Femur (tissue), 1 donor: ENCODE measurements at regions not wholly inside any gene's neighbourhood (a gene's known extent, or its start where the extent isn't known, plus 50 kb on each side); places are given as distances from the start of the nearest gene placed in this dataset.
"Not testable (repeated sequence)": the region's sequence is repeated elsewhere in the genome, so short reads cannot be mapped to it uniquely, and the experiment has no call there.

ENCODE experiments used
- DNase-seq: peaks from one replicate; pipeline ENCODE4 v3.0.0-alpha.2; 2017

DNA sequence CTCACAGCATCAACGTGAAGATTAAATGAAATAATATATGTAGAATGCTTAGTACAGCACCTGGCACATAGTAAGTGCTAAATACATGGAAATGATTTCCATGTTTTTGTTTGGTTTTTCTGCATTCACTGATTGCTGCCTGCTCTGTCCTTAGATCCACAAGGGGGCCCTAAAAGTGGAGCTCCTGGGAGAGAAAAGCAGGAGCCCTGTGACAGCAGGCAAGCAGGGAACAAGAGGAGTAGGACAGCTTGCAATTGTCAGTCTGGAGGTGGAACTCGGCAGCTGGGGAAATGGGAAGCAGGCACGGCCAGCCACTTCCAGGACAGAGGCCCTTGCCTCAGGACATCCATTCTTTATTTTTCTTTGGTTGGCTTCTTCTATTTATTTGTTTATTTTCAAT, 292.9 kb downstream of the BMP4 start:
- no peak for DNase-seq

DNA sequence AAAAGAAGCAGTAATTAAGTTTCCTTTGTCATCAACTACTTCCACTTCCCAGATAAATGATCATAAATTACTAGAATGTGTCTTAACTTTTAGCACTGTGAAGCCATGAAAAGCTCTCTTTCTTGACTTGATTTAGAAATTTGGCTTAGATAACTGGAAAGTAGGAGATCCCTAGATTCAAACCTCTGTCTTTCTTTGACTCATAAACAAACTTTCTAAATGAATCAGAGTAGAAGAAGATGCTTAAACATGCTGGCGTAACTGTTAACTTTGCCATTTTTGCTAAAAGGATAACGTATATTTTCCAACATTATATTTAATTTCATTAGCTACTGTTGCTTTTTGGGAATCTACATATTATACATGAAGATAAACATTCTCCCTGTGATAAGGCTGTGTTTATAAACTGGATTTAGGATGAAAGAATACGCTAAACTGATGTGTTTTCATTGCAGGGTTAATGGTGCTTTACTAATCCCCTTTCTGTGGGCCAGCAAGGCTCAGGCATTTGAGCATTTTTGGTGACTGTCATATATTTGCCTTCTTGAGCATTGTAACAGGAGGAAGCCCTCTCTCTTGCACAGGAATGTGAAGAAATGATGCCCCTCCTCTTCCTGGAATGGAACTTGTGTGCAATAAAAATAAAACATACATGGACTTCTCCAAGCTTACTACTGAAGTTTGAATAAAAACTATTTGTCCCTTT, 301.4 kb downstream of the BMP4 start:
- DNase-seq: no peak

DNA sequence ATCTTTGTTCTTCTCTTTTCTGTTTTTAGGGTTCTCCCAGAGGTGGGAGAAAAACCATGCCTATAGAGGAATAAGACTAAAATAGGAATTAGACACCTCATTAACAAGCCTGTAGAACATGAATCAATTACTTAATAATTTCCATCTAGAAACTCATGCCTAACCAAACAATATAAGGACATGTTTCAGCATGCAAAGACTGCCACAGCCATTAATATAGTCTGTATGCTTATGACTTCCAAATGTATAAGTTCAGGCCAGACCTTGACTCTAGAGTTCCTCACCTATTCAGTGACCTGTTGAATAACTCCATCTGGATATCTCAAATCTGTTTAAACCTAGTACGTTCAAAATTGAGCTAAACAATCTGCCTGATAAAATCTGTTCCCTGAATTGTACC, 304.6 kb downstream of the BMP4 start:
- no peak for DNase-seq

DNA sequence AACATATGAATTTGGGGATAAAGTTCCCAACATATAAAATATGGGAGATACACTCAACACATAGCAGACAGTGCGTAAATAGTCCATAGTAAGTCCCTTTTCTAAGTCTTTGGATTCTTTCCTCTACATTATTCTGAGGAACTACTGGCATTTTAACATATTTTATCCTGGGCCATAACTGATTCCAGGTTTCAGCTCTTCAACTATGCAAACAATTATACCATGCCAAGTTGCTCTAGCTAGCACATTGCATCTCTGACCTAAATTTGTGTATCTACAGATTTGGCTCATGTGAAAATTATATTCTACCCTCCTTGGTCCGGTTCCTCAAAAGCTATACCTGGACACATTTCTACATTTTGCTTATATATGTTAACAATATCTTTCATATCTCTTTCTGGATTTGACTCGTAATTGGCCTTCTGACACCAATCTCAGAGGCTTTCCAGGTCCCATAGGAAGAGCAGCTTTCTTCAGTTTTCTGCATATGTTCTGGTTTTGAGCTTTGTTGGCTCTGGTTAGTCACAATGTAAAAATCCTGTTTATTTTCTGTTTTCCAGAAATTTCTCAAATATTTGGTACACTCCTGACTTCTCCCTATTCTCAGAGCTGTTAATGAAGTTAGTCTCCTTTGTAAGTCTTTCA, 305.4 kb downstream of the BMP4 start:
- DNase-seq: no peak

GRCh38 chr14:53646925-53647324, 309.7 kb downstream of the BMP4 start:
- no peak for DNase-seq

GRCh38 chr14:53640695-53641094, 315.9 kb downstream of the BMP4 start:
- no peak for DNase-seq

DNA sequence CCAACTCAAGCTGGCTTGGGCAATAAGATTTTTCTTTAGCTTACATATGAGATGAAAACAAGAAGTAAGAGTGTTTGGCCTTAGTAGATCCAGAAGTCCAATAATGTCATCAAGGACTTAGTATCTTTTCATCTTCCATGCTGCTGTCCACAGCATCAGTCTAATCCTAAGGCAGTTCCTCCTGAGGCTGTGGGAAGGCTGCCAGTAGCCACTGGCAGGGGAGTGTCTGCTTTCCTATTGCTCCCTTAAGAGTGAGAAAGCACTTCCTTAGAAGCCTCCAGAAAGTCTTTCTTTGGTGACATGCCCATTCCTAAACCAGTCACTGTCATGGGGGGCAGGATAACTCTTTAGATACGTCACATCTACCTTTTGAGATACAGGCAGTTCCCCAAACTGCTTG, 317.7 kb downstream of the BMP4 start:
- no peak for DNase-seq

GRCh38 chr14:53634793-53635192, 321.8 kb downstream of the BMP4 start:
- no peak for DNase-seq

- peak; percentile 39 for DNase-seq
Observed at GRCh38 chr14:53630336-53630735, 326.3 kb downstream of the BMP4 start.

DNA sequence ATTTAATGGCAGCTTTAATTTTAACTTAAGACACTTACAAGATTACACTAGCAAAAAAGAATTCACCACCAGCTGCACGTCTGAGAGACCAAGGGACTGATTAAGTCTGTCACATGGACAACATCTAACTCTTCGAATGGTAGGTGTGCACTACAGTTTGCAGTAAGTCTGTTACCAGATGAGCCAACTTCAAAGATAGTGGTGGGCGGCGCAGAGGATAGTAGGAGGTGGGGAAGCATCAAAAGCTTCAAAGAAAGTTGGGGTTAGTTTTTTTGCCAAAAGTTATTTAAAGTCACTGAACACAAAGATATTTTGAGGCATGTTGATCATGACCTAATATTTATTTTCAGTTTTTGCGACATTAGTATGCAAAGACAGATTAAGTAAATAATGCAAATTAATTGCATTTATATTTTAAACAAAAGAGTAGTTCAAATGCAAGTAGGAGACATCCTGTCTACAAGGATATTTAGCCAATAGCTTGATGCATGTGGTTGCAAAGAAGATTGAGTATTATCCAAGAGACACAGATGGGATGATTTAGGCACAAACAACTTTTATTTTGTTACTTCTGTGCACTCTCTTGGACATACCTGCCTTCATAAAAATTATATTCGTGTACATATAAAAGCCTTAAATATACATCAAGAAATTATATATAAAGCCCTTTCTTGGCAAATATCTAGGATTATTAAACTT, 327.7 kb downstream of the BMP4 start:
- no peak for DNase-seq

DNA sequence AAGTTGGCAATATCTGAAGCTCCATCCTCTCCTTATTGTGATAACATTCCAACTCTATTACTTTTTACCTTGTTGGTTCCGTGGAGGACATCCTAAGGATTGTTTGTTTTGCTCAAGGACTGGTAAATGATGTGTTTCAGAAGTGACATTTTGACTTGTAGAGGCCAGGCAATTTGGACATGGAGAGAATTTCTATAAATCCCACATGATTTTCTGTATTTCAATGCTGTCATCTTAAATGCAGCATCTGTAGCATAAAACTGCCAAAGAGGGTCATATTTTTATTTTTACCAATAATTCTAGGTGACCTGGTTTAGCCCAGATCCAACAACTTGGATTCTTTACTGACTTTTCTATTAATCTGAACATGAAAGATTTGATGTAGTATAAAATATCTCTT, 328.4 kb downstream of the BMP4 start:
- no peak for DNase-seq

DNA sequence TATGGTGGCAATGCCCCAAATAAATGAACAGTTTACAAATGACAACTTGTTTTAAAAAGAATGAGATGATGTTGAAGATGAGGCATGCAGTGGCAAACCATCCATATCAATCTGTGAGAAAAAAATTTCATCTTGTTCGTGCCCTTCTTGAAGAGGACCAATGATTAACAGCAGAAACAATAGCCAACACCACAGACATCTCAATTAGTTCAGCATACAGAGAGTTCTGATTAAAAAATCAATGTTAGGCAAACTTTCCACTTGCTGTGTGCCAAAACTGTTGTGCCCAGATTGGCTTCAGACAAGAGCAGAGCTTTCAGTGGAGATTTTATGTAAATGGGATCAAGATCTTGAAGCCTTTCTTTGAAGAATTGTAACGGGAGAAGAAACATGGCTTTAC, 329.9 kb downstream of the BMP4 start:
- DNase-seq: no peak

- DNase-seq: no peak
Observed at GRCh38 chr14:53622447-53622846, 334.2 kb downstream of the BMP4 start.

DNA sequence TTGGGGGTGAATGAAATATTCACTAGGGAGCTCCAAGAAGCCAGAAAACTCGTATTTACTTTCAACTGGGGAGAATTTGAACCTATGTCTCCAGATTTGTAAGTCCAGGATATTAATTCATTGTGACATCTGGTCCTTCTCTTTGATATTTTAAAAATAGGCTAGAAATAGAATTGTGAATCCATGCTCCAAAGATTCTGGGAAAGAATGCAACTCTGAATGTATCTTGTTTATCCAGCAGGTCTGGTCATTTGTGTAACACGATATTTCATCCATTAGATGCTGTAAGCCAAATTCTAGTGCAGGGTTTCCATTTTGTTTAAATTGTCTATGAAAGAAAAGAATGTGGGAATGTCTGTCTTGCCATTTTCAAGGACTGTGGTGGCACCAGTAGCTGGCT, 334.7 kb downstream of the BMP4 start:
- DNase-seq: no peak

DNA sequence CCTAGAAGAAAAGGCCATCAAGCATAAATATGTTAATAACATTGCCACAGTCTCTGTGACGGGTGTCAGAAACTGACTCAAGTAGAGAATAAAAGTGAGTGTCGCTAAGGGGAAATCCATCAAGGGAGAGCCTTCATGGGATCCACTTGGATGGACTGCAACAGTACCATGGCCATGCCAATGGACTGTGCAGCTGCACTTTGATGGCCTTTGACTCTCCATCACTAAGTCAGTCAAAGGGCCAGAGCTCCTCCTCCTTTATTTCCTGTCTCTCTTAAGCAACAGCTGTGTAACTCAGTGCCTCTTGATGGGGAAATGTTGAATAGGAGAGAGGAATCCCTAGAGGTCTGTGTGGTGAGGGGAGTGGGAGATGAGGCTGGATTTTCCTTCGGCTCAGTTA, 335.2 kb downstream of the BMP4 start:
- no peak for DNase-seq

DNA sequence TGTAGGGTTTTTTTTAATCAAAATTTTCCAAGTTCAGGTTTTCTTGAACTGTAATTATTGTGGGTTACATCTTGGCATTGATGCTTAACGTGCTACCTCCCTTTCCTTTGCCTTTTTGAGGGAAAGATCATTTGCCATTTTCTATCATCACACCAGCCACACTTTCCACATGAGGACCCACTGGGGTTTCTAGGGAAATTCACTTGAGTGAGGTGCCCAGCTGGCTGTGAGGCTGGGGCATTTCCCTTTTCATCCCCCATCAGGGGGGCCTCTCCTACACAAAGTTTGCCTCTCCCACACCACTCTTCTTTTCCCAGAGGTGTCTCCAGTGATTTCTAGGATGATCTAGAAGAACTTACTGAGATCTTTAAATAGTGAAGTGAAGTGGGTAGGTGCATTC, 335.7 kb downstream of the BMP4 start:
- no peak for DNase-seq

DNA sequence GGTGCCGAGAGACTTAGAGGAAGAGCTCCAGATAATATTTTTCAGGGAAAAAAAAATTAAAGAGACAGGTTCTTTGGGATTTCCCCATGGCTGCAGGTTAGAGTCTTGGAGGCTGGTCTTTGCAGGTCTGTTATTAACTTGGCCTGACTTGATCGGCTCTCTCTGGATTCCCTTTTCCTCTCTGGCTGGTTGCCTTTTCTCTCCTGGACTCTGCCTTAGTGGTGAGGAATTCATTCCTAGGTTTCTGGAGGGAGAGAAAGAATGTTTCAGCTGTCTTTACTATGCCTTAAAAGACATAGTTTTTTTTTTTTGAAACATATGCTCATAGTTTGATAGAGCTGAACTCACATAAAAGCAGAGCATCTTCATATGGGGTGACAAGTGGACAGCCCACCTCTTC, 336.3 kb downstream of the BMP4 start:
- DNase-seq: peak; percentile 83

DNA sequence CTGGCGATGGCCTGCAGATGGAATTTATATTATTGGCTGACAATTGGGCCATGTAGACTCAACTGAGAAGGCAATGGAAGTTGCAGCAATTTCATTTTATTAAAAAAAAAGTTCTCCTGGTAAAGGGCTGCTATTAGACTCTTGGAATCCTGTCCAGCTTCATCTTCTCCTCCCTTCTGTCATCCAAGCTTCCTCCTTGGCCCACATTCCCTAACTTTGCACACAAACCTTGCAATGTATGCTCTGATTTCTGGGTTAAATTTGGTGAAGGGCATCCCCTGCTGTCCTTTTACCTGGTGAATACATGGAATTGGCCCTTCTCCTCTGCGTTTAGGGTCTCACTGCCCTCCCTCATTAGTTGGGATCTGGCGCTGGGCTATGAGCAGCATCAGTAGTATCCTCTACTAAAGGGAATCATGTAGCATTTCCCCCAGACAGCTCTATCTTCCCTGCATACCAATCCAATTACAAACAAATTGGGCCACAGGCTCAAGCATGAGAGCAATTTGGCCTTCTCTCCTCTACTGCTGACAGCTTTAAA, 336.9 kb downstream of the BMP4 start:
- peak; percentile 68 for DNase-seq

DNA sequence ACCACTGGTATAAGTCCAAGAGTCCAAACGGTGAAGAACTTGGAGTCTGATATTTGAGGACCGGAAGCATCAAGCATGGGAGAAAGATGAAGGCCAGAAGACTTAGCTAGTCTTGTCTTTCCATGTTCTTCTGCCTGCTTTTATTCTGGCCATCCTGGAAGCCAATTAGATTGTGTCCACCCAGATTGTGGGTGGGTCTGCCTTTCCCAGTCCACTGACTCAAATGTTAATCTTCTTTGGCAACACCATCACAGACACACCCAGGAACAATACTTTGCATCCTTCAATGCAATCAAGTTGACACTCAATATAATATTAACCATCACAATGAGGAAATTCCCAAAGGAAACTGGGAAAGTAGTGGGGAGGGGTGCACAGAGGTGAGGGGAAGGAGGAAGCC, 340.1 kb downstream of the BMP4 start:
- DNase-seq: not testable (repeated sequence)

GRCh38 chr14:53615252-53615651, 341.4 kb downstream of the BMP4 start:
- DNase-seq: no peak

DNA sequence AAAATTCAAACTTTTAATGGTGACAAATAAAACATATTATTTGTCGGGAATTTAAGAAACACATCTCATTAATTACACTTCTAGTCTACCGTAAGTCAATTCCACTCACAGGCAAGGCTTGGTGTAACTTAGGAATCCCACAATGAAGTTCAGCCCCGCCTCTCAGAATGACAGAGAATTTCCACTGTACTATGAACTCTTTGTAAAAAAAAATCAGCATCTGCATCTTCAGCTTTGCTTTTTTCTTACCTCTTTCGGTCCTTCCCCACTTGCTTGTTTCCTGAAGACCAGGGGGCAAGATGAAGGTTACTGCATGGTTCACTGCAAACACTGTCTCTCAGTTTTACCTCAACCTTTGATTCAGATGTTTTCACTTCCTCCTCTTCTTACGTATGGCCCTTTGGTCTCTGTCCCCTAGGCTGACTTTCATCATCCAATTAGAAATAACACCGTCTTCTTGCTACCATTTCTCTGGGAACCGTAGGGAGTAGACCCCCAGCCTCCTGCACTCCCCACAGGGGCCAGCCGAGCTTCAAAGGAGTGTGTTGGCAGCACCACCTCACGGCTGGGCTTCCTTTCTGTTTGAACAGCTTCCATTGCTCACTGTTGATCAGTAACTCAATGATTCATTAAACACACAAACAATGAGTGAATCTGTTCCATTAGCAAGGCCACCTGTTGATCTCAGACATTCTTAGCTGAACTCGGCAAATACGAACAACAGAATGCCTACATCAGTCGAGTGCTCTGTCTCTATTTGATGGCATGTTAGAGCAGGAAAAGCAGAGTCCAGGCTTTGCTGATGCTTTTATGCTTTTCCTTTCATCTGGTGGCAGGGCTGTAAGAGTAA, 343.0 kb downstream of the BMP4 start:
- DNase-seq: no peak

DNA sequence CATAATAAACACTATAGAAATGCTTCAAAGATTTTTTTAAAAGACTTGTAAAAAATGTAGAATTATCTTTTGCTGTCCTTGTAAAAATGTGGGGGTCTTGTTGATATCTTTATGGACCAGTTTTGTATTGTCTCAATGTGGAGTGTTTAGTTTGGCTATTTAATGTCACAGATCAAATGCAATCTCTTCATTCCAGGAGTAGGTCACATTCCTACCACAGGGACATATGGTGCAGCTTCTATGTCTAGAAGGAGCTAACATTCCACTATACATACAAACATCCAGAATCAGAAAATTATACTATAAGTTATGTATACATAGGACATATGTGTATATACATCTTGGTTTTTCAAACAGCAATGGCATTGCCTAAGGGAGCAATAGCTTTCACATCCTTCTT, 345.7 kb downstream of the BMP4 start:
- DNase-seq: no peak

DNA sequence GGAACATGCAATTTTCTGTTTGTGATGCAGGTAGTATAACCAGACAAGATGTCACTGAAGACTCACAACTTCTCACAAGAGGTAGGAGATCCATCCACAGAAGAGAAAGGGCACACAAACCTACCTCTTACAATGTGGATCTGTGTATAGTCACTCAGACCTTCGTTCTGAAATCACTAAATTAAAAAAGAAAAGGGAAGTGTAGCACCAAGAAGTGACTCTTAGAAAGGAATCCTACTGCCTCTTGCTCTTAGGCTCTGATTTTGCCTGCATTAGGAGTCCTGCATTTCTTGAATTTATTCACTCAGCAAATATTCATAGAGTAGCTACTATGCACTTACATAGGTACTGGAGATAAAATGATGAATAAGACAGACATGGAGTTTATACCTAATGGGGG, 347.6 kb downstream of the BMP4 start:
- no peak for DNase-seq
